HEK293 (cell line): ENCODE measurements at regions not wholly inside any gene's neighbourhood (a gene's known extent, or its start where the extent isn't known, plus 50 kb on each side); places are given as distances from the start of the nearest gene placed in this dataset.

ENCODE experiments used
- CTCF ChIA-PET: fragments of 350-600 bp; formaldehyde crosslinking; extraction: SDS; loops from one replicate; lab custom pipeline; 2021; ENCODE audit warnings: antibody characterized with exemption; lab: Yijun Ruan, JAX
- POLR2A ChIA-PET: fragments of 300-600 bp; formaldehyde crosslinking; extraction: SDS; loops from one replicate; lab custom pipeline; 2020; ENCODE audit warnings: antibody characterized with exemption, inconsistent platforms; lab: Yijun Ruan, JAX
- H3K27ac ChIP-seq: fragments of 200-500 bp; sonication (Bioruptor generic); 2 replicates; pipeline ENCODE4 v1.5.1; 2014; ENCODE audit warnings: low read depth, low read length, control low read depth, inconsistent platforms; ENCODE audit errors: extremely low read depth
- H3K36me3 ChIP-seq, 2 experiments: fragments of 200-500 bp in 1 of 2; sonication (Bioruptor generic) in 1 of 2; 1 replicate in 1 of 2; 2 replicates in 1 of 2; pipeline ENCODE4 v1.5.1; 2014 to 2017; ENCODE audit warnings: inconsistent platforms in 2 of 2, low read length in 2 of 2; ENCODE audit not compliant: control insufficient read depth in 2 of 2, insufficient read depth in 1 of 2
- H3K4me1 ChIP-seq: fragments of 200-500 bp; sonication (Bioruptor generic); 2 replicates; pipeline ENCODE4 v1.5.1; 2014; ENCODE audit warnings: mild to moderate bottlenecking, low read length, inconsistent platforms; ENCODE audit not compliant: control insufficient read depth, insufficient read depth
- H3K4me3 ChIP-seq: 2 replicates; pipeline ENCODE4 v1.5.1; 2011; ENCODE audit warnings: low read depth, mild to moderate bottlenecking, control low read depth, low read length, moderate library complexity
- H3K9me3 ChIP-seq: fragments of 200-500 bp; sonication (Bioruptor generic); 2 replicates; pipeline ENCODE4 v1.5.1; 2014; ENCODE audit warnings: low read depth, low read length, inconsistent platforms; ENCODE audit not compliant: control insufficient read depth, insufficient read depth
- GLI4 ChIP-seq: fragments of 450-650 bp; formaldehyde crosslinking; IDR thresholded peaks from 2 replicates; pipeline ENCODE4 v1.5.1; 2016; ENCODE audit warnings: missing biosample characterization, missing genetic modification characterization
- KLF1 ChIP-seq: fragments of 450-650 bp; formaldehyde crosslinking; IDR thresholded peaks from 2 replicates; pipeline ENCODE4 v1.5.1; 2016; ENCODE audit warnings: missing biosample characterization, missing genetic modification characterization
- KLF10 ChIP-seq: fragments of 450-650 bp; IDR thresholded peaks from 2 replicates; pipeline ENCODE4 v1.5.1; 2018; ENCODE audit warnings: missing biosample characterization, mild to moderate bottlenecking, missing genetic modification characterization
- MEIS1 ChIP-seq: sonication (generic); formaldehyde crosslinking; IDR thresholded peaks from 2 replicates; pipeline ENCODE4 v1.8.1; 2022; ENCODE audit warnings: missing genetic modification reagents, mild to moderate bottlenecking, borderline replicate concordance
- SALL2 ChIP-seq: fragments of 450-650 bp; formaldehyde crosslinking; IDR thresholded peaks from 2 replicates; pipeline ENCODE4 v1.5.0; 2017; ENCODE audit warnings: missing biosample characterization, mild to moderate bottlenecking, missing genetic modification characterization, borderline replicate concordance
- ZFP41 ChIP-seq: fragments of 450-650 bp; formaldehyde crosslinking; IDR thresholded peaks from 2 replicates; pipeline ENCODE4 v1.5.1; 2016; ENCODE audit warnings: missing biosample characterization, missing genetic modification characterization, borderline replicate concordance
- ZNF112 ChIP-seq: fragments of 450-650 bp; formaldehyde crosslinking; IDR thresholded peaks from 2 replicates; pipeline ENCODE4 v1.5.0; 2017; ENCODE audit warnings: missing biosample characterization, missing genetic modification characterization
- ZNF114 ChIP-seq: fragments of 450-650 bp; formaldehyde crosslinking; IDR thresholded peaks from 2 replicates; pipeline ENCODE4 v1.5.0; 2017; ENCODE audit warnings: missing biosample characterization, missing genetic modification characterization
- ZNF132 ChIP-seq: fragments of 450-650 bp; formaldehyde crosslinking; IDR thresholded peaks from 2 replicates; pipeline ENCODE4 v1.5.1; 2017; ENCODE audit warnings: missing biosample characterization, missing genetic modification characterization, borderline replicate concordance
- ZNF223 ChIP-seq: fragments of 450-650 bp; formaldehyde crosslinking; IDR thresholded peaks from 2 replicates; pipeline ENCODE4 v1.5.1; 2016; ENCODE audit warnings: missing biosample characterization, missing genetic modification characterization
- ZNF324 ChIP-seq: fragments of 450-650 bp; formaldehyde crosslinking; IDR thresholded peaks from 2 replicates; pipeline ENCODE4 v1.5.1; 2016; ENCODE audit warnings: missing biosample characterization, missing genetic modification characterization
- ZNF37A ChIP-seq: fragments of 450-650 bp; IDR thresholded peaks from 2 replicates; pipeline ENCODE4 v1.5.1; 2018; ENCODE audit warnings: missing biosample characterization, missing genetic modification characterization
- ZNF391 ChIP-seq: fragments of 450-650 bp; formaldehyde crosslinking; IDR thresholded peaks from 2 replicates; pipeline ENCODE4 v1.5.1; 2016; ENCODE audit warnings: low read depth, missing biosample characterization, missing genetic modification characterization, borderline replicate concordance
- ZNF48 ChIP-seq: fragments of 450-650 bp; formaldehyde crosslinking; IDR thresholded peaks from 2 replicates; pipeline ENCODE4 v1.5.1; 2016; ENCODE audit warnings: missing biosample characterization, missing genetic modification characterization
- ZNF514 ChIP-seq: fragments of 450-650 bp; formaldehyde crosslinking; IDR thresholded peaks from 2 replicates; pipeline ENCODE4 v1.5.1; 2016; ENCODE audit warnings: missing biosample characterization, missing genetic modification characterization
- ZNF623 ChIP-seq: fragments of 450-650 bp; formaldehyde crosslinking; IDR thresholded peaks from 2 replicates; pipeline ENCODE4 v1.5.1; 2016; ENCODE audit warnings: missing biosample characterization, missing genetic modification characterization
- ZNF785 ChIP-seq: fragments of 450-650 bp; formaldehyde crosslinking; IDR thresholded peaks from 2 replicates; pipeline ENCODE4 v1.5.1; 2016; ENCODE audit warnings: missing biosample characterization, missing genetic modification characterization
- TF ChIP-seq, protein P1 (sequence below): fragments of 450-650 bp; formaldehyde crosslinking; IDR thresholded peaks from 2 replicates; pipeline ENCODE4 v1.5.1; 2016; ENCODE audit warnings: missing biosample characterization, missing genetic modification characterization
- TF ChIP-seq, protein P2 (sequence below): fragments of 450-650 bp; formaldehyde crosslinking; IDR thresholded peaks from 2 replicates; pipeline ENCODE4 v1.5.1; 2016; ENCODE audit warnings: missing biosample characterization, missing genetic modification characterization
- TF ChIP-seq, protein P3 (sequence below): fragments of 450-650 bp; formaldehyde crosslinking; IDR thresholded peaks from 2 replicates; pipeline ENCODE4 v1.5.1; 2017; ENCODE audit warnings: missing biosample characterization, mild to moderate bottlenecking, missing genetic modification characterization, moderate library complexity
- TF ChIP-seq, protein P4 (sequence below): fragments of 450-650 bp; formaldehyde crosslinking; IDR thresholded peaks from 2 replicates; pipeline ENCODE4 v1.5.1; 2017; ENCODE audit warnings: missing biosample characterization, missing genetic modification characterization

DNA sequence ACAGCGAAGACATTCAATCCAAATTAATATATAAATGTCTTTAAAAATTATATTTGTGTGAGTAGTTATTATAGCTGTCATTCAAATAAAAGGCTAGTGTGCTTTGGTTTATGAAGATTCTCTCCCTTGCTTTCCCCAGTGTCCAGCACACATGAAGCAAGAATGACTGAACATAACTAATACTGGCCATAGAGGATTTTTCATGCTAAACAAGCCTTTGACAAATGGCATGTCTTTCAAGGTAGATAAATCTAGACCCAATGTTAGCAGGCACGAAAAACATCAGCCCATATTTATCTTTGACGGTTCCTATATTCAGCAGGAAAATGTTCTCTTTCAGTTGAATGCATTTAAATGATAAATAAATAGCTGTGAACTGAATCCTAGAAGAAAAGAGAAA, 1234.4 kb downstream of the EPHA7 start (continued):
- TF ChIP-seq, protein P1, sequence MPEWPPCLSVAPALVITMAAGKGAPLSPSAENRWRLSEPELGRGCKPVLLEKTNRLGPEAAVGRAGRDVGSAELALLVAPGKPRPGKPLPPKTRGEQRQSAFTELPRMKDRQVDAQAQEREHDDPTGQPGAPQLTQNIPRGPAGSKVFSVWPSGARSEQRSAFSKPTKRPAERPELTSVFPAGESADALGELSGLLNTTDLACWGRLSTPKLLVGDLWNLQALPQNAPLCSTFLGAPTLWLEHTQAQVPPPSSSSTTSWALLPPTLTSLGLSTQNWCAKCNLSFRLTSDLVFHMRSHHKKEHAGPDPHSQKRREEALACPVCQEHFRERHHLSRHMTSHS (tag by site-specific recombination): no peak
- TF ChIP-seq ZNF114 (tag by site-specific recombination): no peak
- no peak for TF ChIP-seq ZFP41 (tag by site-specific recombination)
- TF ChIP-seq ZNF785 (tag by site-specific recombination): no peak
- TF ChIP-seq KLF10: no peak
- TF ChIP-seq ZNF623 (tag by site-specific recombination): no peak
- TF ChIP-seq ZNF132 (tag by site-specific recombination): no peak
- no peak for TF ChIP-seq ZNF514
- no peak for TF ChIP-seq ZNF37A (tag by site-specific recombination)
- no peak for TF ChIP-seq ZNF223
- TF ChIP-seq MEIS1 (CRISPR knock-in tag): no peak

GRCh38 chr6:92181347-92181746, 1238.0 kb downstream of the EPHA7 start:
- ChIA-PET POLR2A (no interaction called here), CTCF (interaction anchor here (0.7 kb wide), 1 partner anchor 52 kb away, joined by 3 read pairs; no protein-coding TSS in a partner anchor)
- TF ChIP-seq ZNF391 (tag by site-specific recombination): no peak
- TF ChIP-seq ZNF324: no peak
- TF ChIP-seq ZFP41 (tag by site-specific recombination): no peak
- no peak for TF ChIP-seq ZNF48
- no peak for TF ChIP-seq KLF1
- no peak for TF ChIP-seq SALL2
- no peak for TF ChIP-seq GLI4
- no peak for TF ChIP-seq ZNF112 (tag by site-specific recombination)
- TF ChIP-seq, protein P2, sequence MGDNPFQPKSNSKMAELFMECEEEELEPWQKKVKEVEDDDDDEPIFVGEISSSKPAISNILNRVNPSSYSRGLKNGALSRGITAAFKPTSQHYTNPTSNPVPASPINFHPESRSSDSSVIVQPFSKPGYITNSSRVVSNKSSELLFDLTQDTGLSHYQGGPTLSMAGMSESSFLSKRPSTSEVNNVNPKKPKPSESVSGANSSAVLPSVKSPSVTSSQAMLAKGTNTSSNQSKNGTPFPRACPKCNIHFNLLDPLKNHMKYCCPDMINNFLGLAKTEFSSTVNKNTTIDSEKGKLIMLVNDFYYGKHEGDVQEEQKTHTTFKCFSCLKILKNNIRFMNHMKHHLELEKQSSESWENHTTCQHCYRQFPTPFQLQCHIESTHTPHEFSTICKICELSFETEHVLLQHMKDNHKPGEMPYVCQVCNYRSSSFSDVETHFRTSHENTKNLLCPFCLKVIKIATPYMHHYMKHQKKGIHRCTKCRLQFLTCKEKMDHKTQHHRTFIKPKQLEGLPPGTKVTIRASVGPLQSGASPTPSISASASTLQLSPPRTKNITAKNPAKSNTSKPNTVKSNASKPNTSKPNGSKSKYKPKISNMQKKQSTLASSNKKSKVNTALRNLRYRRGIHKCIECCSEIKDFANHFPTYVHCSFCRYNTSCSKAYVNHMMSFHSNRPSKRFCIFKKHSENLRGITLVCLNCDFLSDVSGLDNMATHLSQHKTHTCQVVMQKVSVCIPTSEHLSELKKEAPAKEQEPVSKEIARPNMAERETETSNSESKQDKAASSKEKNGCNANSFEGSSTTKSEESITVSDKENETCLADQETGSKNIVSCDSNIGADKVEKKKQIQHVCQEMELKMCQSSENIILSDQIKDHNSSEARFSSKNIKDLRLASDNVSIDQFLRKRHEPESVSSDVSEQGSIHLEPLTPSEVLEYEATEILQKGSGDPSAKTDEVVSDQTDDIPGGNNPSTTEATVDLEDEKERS: no peak
- TF ChIP-seq, protein P3, sequence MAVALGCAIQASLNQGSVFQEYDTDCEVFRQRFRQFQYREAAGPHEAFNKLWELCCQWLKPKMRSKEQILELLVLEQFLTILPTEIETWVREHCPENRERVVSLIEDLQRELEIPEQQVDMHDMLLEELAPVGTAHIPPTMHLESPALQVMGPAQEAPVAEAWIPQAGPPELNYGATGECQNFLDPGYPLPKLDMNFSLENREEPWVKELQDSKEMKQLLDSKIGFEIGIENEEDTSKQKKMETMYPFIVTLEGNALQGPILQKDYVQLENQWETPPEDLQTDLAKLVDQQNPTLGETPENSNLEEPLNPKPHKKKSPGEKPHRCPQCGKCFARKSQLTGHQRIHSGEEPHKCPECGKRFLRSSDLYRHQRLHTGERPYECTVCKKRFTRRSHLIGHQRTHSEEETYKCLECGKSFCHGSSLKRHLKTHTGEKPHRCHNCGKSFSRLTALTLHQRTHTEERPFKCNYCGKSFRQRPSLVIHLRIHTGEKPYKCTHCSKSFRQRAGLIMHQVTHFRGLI (tag by site-specific recombination): no peak
- TF ChIP-seq ZNF114 (tag by site-specific recombination): no peak
- TF ChIP-seq, protein P4, sequence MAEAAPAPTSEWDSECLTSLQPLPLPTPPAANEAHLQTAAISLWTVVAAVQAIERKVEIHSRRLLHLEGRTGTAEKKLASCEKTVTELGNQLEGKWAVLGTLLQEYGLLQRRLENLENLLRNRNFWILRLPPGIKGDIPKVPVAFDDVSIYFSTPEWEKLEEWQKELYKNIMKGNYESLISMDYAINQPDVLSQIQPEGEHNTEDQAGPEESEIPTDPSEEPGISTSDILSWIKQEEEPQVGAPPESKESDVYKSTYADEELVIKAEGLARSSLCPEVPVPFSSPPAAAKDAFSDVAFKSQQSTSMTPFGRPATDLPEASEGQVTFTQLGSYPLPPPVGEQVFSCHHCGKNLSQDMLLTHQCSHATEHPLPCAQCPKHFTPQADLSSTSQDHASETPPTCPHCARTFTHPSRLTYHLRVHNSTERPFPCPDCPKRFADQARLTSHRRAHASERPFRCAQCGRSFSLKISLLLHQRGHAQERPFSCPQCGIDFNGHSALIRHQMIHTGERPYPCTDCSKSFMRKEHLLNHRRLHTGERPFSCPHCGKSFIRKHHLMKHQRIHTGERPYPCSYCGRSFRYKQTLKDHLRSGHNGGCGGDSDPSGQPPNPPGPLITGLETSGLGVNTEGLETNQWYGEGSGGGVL (tag by site-specific recombination): no peak
- TF ChIP-seq, all 188 proteins: peak for 0

More at GRCh38 chr6:92181347-92181746, 1238.0 kb downstream of the EPHA7 start:
- H3K36me3 ChIP-seq: no peaks in the 10 kb centered on the region
- H3K27ac ChIP-seq: no peak overlapping the region
- no peak overlapping the region for H3K4me3 ChIP-seq
- H3K9me3 ChIP-seq: no peaks in the 10 kb centered on the region
- no peaks in the 10 kb centered on the region for H3K4me1 ChIP-seq
